ENCODE measurements at regions not wholly inside any gene's neighbourhood (a gene's known extent, or its start where the extent isn't known, plus 50 kb on each side); places are given as distances from the start of the nearest gene placed in this dataset.

GRCh38 chr15:95644100-95644875, 686.2 kb upstream of the NR2F2 start:
- TF ChIP-seq TCF4 (CRISPR knock-in tag; IDR thresholded peaks at IDR 0.05; ENCODE audit: borderline replicate concordance): no peak
- TF ChIP-seq ESRRG (CRISPR knock-in tag; IDR thresholded peaks at IDR 0.05): no peak
- TF ChIP-seq GLIS3 (CRISPR knock-in tag; IDR thresholded peaks at IDR 0.05): no peak
- no peak for TF ChIP-seq RARB (CRISPR knock-in tag; IDR thresholded peaks at IDR 0.05)
- no peak for TF ChIP-seq ZFP3 (CRISPR knock-in tag; IDR thresholded peaks at IDR 0.05)
- no peak for TF ChIP-seq SNAI2 (CRISPR knock-in tag; IDR thresholded peaks at IDR 0.05)
- no peak for TF ChIP-seq ARNTL (CRISPR knock-in tag; IDR thresholded peaks at IDR 0.05; ENCODE audit: borderline replicate concordance, low read depth)
- no peak for TF ChIP-seq TSHZ2 (CRISPR knock-in tag; IDR thresholded peaks at IDR 0.05)
- no peak for TF ChIP-seq ZNF8 (CRISPR knock-in tag; IDR thresholded peaks at IDR 0.05)
- no peak for TF ChIP-seq CSRNP3 (CRISPR knock-in tag; IDR thresholded peaks at IDR 0.05)
- no peak for TF ChIP-seq ZNF565 (CRISPR knock-in tag; conservative IDR thresholded peaks at IDR 0.05; ENCODE audit: low read depth)
- TF ChIP-seq ZNF70 (CRISPR knock-in tag; IDR thresholded peaks at IDR 0.05): no peak
- TF ChIP-seq PPARA (CRISPR knock-in tag; IDR thresholded peaks at IDR 0.05; ENCODE audit: borderline replicate concordance): no peak
- TF ChIP-seq OSR1 (CRISPR knock-in tag; IDR thresholded peaks at IDR 0.05): no peak
- TF ChIP-seq POU6F1 (CRISPR knock-in tag; IDR thresholded peaks at IDR 0.05; ENCODE audit: borderline replicate concordance, low read depth): no peak
- no peak for TF ChIP-seq ISL1 (CRISPR knock-in tag; IDR thresholded peaks at IDR 0.05)
- no peak for TF ChIP-seq BACH2 (CRISPR knock-in tag; IDR thresholded peaks at IDR 0.05; ENCODE audit: borderline replicate concordance)
- TF ChIP-seq CSDC2 (CRISPR knock-in tag; IDR thresholded peaks at IDR 0.05): no peak
- TF ChIP-seq ZC3H10 (CRISPR knock-in tag; IDR thresholded peaks at IDR 0.05): no peak
- ATAC-seq: no peak

GRCh38 chr15:95645791-95646338, 684.6 kb upstream of the NR2F2 start:
- no peak for TF ChIP-seq ZFP30 (CRISPR knock-in tag; IDR thresholded peaks at IDR 0.05)
- no peak for TF ChIP-seq RARB (CRISPR knock-in tag; IDR thresholded peaks at IDR 0.05)
- TF ChIP-seq PPARA (CRISPR knock-in tag; IDR thresholded peaks at IDR 0.05; ENCODE audit: borderline replicate concordance): no peak
- no peak for TF ChIP-seq TCF4 (CRISPR knock-in tag; IDR thresholded peaks at IDR 0.05; ENCODE audit: borderline replicate concordance)
- no peak for TF ChIP-seq BACH2 (CRISPR knock-in tag; IDR thresholded peaks at IDR 0.05; ENCODE audit: borderline replicate concordance)
- no peak for TF ChIP-seq GLIS3 (CRISPR knock-in tag; IDR thresholded peaks at IDR 0.05)
- TF ChIP-seq ZNF70 (CRISPR knock-in tag; IDR thresholded peaks at IDR 0.05): no peak
- no peak for TF ChIP-seq ZFP3 (CRISPR knock-in tag; IDR thresholded peaks at IDR 0.05)
- TF ChIP-seq ARNTL (CRISPR knock-in tag; IDR thresholded peaks at IDR 0.05; ENCODE audit: borderline replicate concordance, low read depth): no peak
- ATAC-seq: no peak

- no peak for TF ChIP-seq TSHZ2 (CRISPR knock-in tag; IDR thresholded peaks at IDR 0.05)
- no peak for ATAC-seq
Observed at GRCh38 chr15:95646484-95647273, 683.8 kb upstream of the NR2F2 start.

Data from SK-N-SH treated with all-trans-retinoic acid at 6 μM for 48 hours (cell line).